LNCAP (cell line): ENCODE measurements at regions not wholly inside any gene's neighbourhood (a gene's known extent, or its start where the extent isn't known, plus 50 kb on each side); places are given as distances from the start of the nearest gene placed in this dataset.

Experiments
- TF ChIP-seq, protein P1 (sequence below): fragments of 450-650 bp; IDR thresholded peaks from 2 replicates; pipeline ENCODE4 v1.5.1; 2017; ENCODE audit warnings: mild to moderate bottlenecking

DNA sequence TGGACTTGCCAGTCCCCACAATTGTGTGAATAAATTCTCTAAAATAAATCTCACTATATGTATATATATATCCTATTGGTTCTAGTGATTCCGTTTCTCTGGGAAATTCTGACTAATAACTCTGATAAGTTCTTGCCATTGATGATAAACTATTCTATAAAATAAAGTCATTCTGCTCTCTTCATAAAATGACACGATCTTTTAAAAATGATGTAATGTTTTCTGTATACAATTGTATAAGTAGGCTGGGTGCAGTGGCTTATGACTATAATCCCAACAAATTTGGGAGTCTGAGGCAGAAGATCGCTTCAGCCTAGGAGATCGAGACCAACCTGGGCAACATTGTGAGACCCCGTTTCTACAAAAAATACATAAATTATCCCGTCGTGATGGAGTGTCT is 541.0 kb upstream of the ADGRL4 start:
- TF ChIP-seq, protein P1, sequence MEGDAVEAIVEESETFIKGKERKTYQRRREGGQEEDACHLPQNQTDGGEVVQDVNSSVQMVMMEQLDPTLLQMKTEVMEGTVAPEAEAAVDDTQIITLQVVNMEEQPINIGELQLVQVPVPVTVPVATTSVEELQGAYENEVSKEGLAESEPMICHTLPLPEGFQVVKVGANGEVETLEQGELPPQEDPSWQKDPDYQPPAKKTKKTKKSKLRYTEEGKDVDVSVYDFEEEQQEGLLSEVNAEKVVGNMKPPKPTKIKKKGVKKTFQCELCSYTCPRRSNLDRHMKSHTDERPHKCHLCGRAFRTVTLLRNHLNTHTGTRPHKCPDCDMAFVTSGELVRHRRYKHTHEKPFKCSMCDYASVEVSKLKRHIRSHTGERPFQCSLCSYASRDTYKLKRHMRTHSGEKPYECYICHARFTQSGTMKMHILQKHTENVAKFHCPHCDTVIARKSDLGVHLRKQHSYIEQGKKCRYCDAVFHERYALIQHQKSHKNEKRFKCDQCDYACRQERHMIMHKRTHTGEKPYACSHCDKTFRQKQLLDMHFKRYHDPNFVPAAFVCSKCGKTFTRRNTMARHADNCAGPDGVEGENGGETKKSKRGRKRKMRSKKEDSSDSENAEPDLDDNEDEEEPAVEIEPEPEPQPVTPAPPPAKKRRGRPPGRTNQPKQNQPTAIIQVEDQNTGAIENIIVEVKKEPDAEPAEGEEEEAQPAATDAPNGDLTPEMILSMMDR, result no peak

DNA sequence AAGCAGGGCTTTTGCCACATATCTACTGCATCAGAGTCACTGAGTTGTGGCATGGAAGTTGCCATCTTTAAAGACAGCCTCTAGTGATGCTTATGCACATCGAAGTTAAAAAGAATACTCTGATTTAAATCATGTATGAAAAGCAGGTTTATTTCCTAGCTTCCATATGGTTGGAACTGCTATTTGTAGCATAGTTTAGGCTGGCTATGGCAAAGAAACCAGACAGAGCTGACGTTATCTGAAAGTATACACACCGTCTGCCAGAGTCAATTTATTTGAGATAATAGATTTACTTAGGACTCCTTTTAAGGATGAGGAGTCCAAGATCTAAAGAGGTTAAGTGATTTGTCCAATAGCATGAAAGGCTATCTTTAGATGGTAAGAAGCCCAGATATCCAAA is 536.9 kb upstream of the ADGRL4 start:
- TF ChIP-seq, protein P1, result no peak

DNA sequence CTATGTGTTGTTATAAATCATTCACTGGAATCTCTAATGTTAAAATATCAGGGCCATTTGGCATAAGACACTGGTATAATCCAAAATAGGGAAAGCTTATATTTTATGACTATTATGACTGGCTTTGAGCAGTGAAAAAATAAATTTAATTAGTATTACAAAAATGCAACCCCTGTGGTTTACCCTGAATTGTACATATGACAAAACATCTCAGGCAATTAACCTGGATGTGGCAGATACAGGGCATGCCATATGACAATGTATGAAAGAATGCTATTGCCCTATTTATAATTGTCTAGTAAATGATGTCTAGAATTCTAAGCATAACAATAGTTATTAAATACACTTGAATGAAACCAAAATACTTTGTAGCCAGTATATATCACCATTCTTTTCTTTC is 532.5 kb upstream of the ADGRL4 start:
- TF ChIP-seq, protein P1, result no peak

DNA sequence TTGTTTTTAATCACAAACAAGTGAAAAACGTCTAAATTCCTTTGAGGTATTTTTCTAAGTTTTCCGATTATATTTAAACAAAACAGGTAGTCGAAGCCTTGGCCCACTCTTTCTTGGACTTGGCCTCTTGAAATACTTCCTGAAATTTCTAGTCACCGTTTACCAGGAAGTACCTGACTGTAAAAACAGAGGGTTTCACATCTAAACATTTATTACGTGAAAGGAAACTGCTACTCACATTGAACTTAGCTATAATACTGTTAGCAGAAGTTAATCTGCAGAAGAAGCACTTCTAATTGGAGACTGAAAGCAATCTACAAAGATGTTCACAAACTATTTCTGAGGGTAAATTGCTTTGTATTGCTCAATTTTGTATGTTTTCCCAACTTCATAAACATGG is 526.0 kb upstream of the ADGRL4 start:
- TF ChIP-seq, protein P1, result no peak

DNA sequence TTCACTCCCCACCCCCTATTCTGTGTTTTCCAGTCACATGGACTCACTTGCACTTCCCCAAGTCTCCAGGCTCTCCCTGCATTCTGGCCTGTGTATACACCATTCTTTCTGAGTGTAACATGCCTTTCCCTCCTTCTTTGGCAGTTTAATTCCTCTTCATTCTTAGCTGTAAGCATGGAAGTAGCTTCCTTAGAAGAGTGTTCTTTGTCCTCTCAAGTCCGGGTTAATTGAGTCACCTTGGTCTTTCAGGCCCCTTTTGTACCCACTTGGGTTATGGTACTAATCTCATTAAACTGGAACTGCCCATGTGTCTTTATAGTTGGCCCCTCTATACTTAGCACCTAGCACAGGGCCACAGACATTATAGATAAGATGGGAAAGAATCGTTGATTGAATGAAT is 525.3 kb upstream of the ADGRL4 start:
- TF ChIP-seq, protein P1, result no peak

DNA sequence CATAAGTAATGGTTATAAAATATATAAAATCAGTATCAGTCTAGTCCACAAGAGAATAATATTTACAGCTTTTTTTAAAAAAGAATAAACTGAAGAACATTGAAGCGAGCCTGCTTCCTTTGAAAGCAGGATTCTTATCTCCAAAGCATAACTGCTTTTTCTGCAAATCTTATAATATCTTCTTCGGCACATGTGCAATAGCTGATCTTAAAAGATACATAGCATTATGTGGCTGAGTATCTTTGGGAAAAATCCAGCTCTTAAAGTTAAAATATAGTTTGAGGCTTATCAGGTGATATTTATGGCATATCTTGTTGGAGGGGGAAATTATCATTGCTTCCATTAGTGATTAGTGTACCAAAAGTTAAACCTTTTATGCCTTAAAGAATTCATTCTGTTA is 523.9 kb upstream of the ADGRL4 start:
- TF ChIP-seq, protein P1, result no peak

DNA sequence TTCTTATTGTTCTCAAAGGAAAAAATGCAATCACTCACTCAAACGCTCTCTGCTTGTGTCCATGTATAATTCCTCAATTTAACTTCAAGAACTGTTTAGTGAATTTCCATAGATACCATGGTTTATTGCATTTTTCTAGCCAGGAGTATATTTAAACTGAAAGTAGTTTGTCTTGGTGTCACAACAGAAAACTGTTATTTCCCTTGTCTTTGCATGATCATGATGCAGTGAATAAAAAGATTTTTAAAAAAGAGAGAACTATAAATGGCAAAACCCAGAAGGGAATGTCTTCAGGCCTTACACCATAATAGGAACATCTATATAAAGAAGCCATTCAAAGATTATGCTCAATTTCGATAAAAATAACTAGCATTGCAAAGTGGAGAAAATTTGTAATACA is 523.5 kb upstream of the ADGRL4 start:
- TF ChIP-seq, protein P1, result no peak

DNA sequence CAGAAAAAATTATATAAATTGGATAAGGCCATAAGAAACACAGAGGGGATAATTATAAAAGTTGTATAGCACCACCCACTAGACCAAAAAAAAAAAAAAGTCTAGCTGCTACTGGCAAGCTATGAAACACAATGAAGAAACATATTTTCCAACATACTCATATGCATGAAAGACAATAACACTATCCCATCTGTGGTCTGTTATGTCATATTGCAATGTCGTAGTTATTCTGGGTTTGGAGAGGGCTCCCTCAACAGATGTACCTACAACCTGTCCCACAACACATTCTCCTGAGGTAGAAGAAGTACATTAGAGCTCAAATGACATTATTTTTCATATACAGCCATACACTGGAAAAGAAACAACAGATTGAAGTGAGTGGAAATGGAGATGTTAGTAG is 517.6 kb upstream of the ADGRL4 start:
- TF ChIP-seq, protein P1, result no peak
